Spinal cord (tissue), 9 donors: ENCODE measurements at regions not wholly inside any gene's neighbourhood (a gene's known extent, or its start where the extent isn't known, plus 50 kb on each side); places are given as distances from the start of the nearest gene placed in this dataset.
A peak's percentile ranks its signal among the peaks of the same experiment; 100 is the strongest.

Experiments used
- DNase-seq, 6 donors: peaks; one replicate each; pipeline versions ENCODE4 v3.0.0 to v3.0.0-alpha.2; 2013 to 2015; ENCODE audit warnings: low spot score in 6 of 6, low read depth in 4 of 6
- H3K27ac ChIP-seq: one replicate; pipeline ENCODE4 v1.5.1; 2013; ENCODE audit warnings: low read depth, low read length, control low read depth
- H3K27me3 ChIP-seq: one replicate; pipeline ENCODE4 v1.6.1; 2013; ENCODE audit warnings: low read length; ENCODE audit not compliant: control insufficient read depth, insufficient read depth
- H3K36me3 ChIP-seq: one replicate; pipeline ENCODE4 v1.6.1; 2013; ENCODE audit warnings: low read length; ENCODE audit not compliant: control insufficient read depth, insufficient read depth
- H3K4me1 ChIP-seq: one replicate; pipeline ENCODE4 v1.6.1; 2013; ENCODE audit warnings: low read length; ENCODE audit not compliant: control insufficient read depth, insufficient read depth
- H3K4me3 ChIP-seq: one replicate; pipeline ENCODE4 v1.5.1; 2013; ENCODE audit warnings: low read depth, low read length, control low read depth
- H3K9me3 ChIP-seq: one replicate; pipeline ENCODE4 v1.6.1; 2013; ENCODE audit warnings: low read length; ENCODE audit not compliant: control insufficient read depth, insufficient read depth
- whole genome bisulfite sequencing: methylation state at CpG from one replicate; pipeline ENCODE4 v1.1.5; 2013; ENCODE audit warnings: missing lambda C conversion rate; ENCODE audit not compliant: insufficient coverage; 5-methylcytosine and 5-hydroxymethylcytosine counted together
- donor health status: healthy.

DNA sequence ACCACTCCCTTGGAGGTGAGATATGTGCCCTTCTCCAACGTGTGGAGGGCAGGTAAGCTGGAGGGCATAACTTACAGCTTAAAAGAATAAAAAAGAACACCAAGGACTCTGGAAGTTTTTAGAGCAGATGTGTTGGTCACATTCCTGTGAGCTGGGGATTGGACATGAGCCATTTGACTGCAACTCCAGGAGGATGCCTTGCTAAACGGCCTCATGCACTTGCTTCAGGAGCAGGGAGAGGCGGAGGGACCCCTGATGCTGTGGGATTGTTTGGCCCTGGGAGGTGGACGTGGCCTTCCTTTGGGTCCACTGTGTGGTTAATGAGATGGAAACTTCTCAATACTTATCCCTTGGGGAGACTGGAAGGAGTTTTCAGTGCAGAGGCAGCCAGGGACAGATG lies 185.6 kb downstream of the RHOU start:
- no peak overlapping the region for H3K27ac ChIP-seq

DNA sequence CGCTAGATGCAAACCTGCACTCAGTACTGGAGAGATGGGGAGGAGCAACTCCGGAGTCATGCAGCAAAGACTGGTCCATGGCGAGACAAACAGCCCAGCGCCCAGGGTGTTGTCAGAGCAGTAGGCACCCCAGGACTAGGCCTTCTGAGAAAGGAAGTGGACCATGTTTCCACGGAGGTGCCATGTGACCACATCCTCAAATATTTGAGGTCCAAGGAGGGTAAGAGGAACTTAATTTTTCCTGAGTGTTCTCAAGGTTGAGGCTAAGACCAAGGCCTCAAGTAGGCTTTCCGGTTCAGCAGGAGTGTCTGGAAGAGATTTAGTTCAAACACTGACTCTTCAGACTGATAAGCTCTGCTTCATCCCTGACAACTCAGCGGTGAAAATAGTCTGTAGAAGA lies 186.2 kb downstream of the RHOU start:
- Histone ChIP-seq H3K27ac (no peak overlapping the region), H3K4me3 (no peak overlapping the region), H3K9me3 (no peaks in the 10 kb centered on the region), H3K27me3 (no peaks in the 10 kb centered on the region), H3K4me1 (peaks cover 4% of the 10 kb centered on the region), H3K36me3 (no peaks in the 10 kb centered on the region)
- WGBS: 96% methylated on average over 6 of the region's 7 CpGs
- no peak for DNase-seq

More for the DNA sequence above, 185.6 kb downstream of the RHOU start:
- WGBS: no CpG with 5 or more reads among the region's 4 CpGs
- Histone ChIP-seq H3K9me3 (no peaks in the 10 kb centered on the region), H3K4me3 (no peak overlapping the region), H3K27me3 (no peaks in the 10 kb centered on the region), H3K4me1 (peaks cover 4% of the 10 kb centered on the region), H3K36me3 (no peaks in the 10 kb centered on the region)
- DNase-seq: peak in 1 of 6 donors; percentile 60

DNA sequence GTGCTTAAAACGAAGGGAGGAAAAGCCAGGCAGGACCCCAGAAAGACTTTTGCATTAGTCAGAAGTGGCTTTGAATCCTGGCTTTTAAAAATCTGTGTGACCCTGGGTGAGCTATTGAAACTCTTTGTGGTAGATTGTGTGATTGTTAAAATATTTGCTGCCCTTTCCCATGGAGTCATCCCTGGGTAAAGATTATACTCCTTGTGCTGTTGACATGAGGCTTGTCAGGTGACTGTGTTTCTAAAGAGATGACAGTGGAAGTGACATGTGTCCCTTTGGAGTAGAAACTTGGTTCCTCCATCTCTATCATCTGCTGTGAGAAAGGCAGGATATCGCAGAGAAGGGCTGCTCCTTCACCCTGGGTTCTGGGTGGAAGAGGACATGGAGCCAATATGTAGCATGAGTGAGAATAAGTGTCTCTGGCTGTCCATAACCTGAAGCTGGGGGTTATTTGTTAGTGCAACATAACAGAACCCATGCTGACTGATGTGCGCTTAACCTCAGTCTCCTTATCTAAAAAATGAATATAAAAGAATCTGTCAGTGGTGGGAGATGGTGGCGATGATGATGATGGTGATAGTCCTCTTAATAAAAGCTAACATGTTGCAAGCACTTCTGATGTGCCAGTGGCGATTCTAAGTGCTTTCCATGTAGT lies 187.6 kb downstream of the RHOU start:
- H3K27me3 ChIP-seq: no peaks in the 10 kb centered on the region
- 86% methylated on average over 1 of the region's 5 CpGs for WGBS
- H3K9me3 ChIP-seq: no peaks in the 10 kb centered on the region
- no peaks in the 10 kb centered on the region for H3K36me3 ChIP-seq
- H3K4me3 ChIP-seq: no peak overlapping the region
- no peak overlapping the region for H3K27ac ChIP-seq
- peaks cover 4% of the 10 kb centered on the region for H3K4me1 ChIP-seq
- no peak for DNase-seq

DNA sequence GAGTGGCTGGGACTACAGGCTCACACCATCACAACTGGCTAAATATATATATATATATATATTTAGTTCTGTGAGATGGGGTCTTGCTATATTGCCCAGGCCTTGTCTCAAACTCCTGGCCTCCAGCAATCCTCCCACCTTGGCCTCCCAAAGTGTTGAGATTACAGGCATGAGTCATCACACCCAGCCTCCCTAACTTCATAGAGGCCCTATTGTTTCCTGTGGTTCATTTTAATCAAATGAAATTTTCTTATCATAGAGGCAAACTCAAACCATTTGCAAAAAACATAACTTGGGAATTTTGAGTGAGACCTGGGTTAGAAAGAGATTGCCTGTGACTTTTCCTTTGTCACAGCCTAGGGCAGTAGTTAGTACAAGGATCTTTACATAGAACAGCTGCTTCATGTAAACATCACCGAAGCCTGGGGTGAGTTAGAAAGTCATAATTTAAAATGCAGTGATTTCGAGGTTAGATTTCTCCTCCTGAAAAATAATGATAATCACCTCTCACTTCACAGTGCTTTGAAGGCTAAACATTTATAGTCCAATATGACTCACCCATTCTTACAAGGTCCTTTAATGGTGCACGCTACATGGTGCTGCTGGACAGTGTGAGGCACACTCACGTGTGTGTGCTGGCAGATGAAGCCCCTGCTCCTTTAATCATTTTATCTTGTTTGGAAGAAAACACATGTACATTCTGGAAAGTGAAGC lies 188.9 kb downstream of the RHOU start:
- WGBS: 100% methylated on average over 1 of the region's 4 CpGs
- H3K4me3 ChIP-seq: no peak overlapping the region

DNA sequence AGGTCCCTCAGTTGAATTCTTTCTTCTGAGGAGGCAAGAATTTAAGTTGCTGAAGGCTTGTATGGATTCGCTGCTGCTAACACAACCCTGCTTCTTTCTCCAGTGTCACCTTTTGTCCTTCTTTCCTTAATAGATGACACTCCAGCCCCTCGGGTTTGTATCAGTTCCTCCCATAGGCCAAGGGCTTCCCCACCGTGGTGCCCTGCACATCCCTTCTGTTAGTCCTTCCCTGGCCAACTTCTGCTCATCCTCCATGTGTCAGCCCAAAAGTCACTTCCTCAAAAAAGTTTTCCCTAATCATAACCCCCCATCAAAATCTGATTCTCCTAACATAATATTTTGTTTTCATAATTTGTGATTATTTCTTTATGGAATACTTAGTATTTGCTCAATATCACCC lies 190.4 kb downstream of the RHOU start:
- no peak overlapping the region for H3K27ac ChIP-seq
- DNase-seq: no peak
- H3K36me3 ChIP-seq: no peaks in the 10 kb centered on the region
- H3K4me1 ChIP-seq: no peaks in the 10 kb centered on the region
- H3K4me3 ChIP-seq: no peak overlapping the region
- H3K9me3 ChIP-seq: no peaks in the 10 kb centered on the region
- no peaks in the 10 kb centered on the region for H3K27me3 ChIP-seq
- 69% methylated on average over 2 of the region's 3 CpGs for WGBS

More for the DNA sequence above, 188.9 kb downstream of the RHOU start:
- Histone ChIP-seq H3K27me3 (no peaks in the 10 kb centered on the region), H3K4me1 (peaks cover 4% of the 10 kb centered on the region), H3K9me3 (no peaks in the 10 kb centered on the region), H3K36me3 (no peaks in the 10 kb centered on the region), H3K27ac (no peak overlapping the region)
- DNase-seq: no peak

DNA sequence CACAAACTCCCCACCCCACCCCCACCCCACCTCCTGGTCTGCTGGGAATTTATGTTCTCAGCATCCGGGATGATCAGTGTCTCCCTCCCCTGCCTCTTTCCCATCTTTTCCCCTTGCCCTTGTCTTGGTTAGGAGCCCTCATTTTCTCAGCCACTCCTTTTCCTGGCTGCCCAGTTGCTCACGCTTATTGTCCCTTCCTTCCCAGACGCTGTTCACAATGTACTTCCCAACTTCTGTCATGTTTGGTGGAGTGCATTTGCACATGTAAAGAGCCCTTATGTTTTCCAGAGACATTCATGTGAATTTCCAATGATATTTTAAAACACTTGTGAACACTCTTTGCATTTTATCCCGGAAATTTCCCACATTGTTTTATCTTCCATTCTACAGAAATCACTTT lies 192.1 kb downstream of the RHOU start:
- H3K4me1 ChIP-seq: no peaks in the 10 kb centered on the region
- H3K27me3 ChIP-seq: no peaks in the 10 kb centered on the region
- WGBS: 29% methylated on average over 1 of the region's 4 CpGs
- H3K4me3 ChIP-seq: no peak overlapping the region
- peak in 1 of 6 donors; percentile 57 for DNase-seq
- no peaks in the 10 kb centered on the region for H3K36me3 ChIP-seq
- H3K9me3 ChIP-seq: no peaks in the 10 kb centered on the region
- H3K27ac ChIP-seq: no peak overlapping the region

DNA sequence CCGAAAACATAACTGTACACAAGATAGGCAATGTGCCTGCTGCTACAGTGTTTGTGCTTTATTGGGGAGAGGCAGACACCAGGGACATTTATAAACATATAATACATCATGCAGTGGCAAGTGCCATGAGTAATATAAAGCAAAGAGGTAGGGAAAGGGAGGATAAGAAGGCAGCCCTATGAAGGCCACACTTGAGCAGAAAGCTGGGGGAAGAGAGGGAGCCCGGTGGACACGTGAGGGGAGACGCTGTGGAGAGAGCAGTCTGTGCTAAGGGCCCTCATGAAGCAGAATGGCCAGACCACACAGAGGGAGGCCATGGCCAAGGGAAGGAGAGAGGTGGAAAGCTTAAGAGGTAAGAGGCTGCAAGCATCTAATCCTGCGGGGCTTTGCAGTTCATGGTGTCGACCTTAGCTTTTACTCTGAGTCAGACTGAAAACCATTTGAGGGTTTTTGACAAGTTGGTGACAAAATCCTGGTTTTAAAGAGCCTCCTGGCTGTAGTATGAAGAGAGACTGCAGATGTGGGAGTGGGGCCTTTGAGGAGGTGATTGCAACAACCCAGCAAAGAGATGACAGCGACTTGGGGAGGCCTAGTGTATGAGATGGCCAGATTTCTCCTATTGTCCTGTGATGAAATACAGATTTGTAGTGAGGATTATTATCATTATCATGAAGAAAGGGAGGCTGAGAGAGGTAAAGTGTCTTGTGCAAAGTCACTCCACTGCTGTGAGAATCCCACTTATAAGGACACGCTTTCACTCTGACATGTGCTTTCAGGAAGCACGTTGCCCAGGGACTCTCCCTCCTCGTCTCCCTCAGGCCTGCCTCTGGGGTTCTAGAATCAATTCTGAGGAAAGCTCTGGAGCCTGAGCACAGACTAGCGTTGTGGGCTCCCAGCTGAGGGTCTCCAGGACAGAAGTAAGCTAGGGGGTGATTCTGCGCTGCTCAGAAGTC lies 192.9 kb downstream of the RHOU start:
- Histone ChIP-seq H3K27ac (no peak overlapping the region), H3K9me3 (no peaks in the 10 kb centered on the region), H3K4me1 (no peaks in the 10 kb centered on the region), H3K27me3 (no peaks in the 10 kb centered on the region), H3K36me3 (no peaks in the 10 kb centered on the region), H3K4me3 (no peak overlapping the region)
- 91% methylated on average over 10 of the region's 12 CpGs for WGBS
- DNase-seq: no peak

DNA sequence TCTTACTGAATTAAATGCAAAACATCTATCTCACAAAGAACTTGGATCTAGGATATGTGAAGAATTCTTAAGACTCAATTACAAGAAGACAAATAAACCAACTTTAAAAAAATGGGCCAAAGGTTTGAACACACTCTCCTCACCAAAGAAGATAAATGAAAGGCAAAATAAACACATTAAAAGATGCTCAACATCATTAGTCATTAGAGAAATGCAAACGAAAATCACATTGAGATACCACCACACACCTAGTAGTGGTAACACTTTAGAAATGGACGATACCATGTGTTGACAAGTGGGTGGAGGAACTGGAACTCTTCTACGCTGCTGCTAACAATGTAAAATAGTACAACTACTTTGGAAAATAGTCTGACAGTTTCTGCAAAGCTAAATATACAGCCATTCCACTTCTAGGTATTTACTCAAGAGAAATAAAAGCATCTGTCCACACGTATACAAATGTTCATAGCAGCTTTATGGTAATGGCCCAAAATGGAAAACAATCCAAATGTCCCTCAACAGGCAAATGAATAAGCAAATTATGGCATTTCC lies 194.3 kb downstream of the RHOU start:
- Histone ChIP-seq H3K4me1 (no peaks in the 10 kb centered on the region), H3K4me3 (no peak overlapping the region), H3K36me3 (no peaks in the 10 kb centered on the region), H3K9me3 (no peaks in the 10 kb centered on the region), H3K27me3 (no peaks in the 10 kb centered on the region), H3K27ac (no peak overlapping the region)
- no CpG with 5 or more reads among the region's 4 CpGs for WGBS
- DNase-seq: peak in 1 of 6 donors; percentile 43

DNA sequence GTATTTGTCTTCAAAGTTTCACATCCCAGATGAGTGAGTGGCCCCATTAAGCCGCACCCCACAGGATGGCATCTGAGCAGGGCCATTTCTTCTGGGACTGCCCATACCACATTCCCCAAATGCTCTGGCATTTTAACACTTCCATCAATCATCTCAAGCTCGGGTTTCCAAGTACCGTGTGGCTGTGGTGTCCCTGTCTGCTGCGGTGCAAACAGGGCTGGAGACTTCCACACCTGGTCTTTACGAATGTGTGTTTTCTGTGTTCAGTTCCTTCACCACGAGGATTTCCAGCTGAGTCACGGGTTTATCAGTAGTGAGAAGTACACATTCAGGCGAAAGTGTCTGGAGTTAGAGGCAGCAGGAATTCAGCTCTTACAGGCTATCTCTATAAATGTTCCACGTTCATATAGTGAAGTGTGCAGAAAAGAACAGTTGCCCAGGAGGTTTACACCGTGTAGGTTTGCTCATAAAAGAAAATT lies 195.2 kb downstream of the RHOU start:
- H3K27ac ChIP-seq: no peak overlapping the region
- no peaks in the 10 kb centered on the region for H3K4me1 ChIP-seq
- H3K27me3 ChIP-seq: no peaks in the 10 kb centered on the region
- H3K9me3 ChIP-seq: no peaks in the 10 kb centered on the region
- no peaks in the 10 kb centered on the region for H3K36me3 ChIP-seq
- 76% methylated on average over 8 of the region's 10 CpGs for WGBS
- no peak overlapping the region for H3K4me3 ChIP-seq
- no peak for DNase-seq
